Kidney glomerular epithelial cell (primary cell): ENCODE measurements at regions not wholly inside any gene's neighbourhood (a gene's known extent, or its start where the extent isn't known, plus 50 kb on each side); places are given as distances from the start of the nearest gene placed in this dataset.

Experiments
- DNase-seq: peaks from one replicate; lab custom pipeline; 2025; lab: John Stamatoyannopoulos, UW

DNA sequence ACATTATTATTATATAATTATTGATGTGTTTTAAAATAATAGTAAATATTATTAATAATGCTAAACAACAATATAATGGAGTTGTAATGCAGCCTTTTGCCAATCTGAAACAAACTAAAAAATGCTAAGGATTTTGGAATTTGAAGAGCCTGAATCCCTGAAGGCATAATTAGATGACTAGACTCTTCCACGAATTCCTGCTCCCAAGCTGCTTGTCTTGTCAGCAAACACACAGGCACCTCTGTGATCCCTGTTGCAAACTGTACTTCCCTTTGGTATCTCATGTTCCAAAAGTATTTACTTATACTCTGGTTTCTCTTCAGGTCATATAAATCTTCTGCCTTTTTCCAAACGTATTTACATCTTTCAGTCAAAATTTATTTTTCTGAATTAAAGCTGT is 1862.4 kb downstream of the OLFM4 start:
- no peak for DNase-seq

DNA sequence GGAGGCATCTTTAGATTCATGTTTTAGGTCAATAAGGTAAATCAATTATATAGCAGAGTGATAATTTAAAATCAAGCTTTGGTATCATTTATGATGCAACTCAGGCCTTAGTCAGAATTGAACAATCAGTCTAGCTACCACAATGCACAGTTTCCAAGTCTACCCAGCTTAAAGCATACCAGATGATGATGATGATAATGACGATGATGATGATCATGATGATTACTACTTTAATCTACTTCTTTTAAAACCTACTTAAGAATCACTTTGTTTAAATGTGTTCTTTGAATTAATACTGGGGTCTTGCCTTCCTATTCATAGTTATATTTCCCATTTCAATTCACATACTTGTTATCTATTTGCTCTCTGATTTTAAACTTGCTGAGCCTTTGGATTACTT is 1872.7 kb downstream of the OLFM4 start:
- no peak for DNase-seq

GRCh38 chr13:54912367-54912766 is 1883.8 kb downstream of the OLFM4 start:
- DNase-seq = no peak

GRCh38 chr13:54913668-54914067 is 1885.1 kb downstream of the OLFM4 start:
- DNase-seq = no peak

DNA sequence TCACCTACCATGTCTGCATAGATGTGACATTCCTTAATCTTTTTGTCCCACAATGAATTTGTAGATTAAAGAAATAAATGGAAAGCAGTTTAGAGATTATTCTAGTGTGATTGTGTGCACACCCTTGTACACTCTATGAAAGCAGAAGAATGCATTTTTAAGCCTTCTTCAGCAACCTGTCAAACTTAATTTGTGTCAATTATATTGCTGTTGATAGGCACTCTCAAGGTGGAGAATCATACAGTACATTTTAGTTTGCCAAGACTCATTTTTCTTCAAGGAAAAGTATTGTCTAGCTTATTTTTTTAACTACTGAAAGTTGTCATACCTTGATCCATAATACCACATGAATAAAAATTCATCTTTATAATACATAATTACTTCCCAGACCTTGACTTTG is 1898.9 kb downstream of the OLFM4 start:
- DNase-seq = no peak

- DNase-seq = no peak
Observed at GRCh38 chr13:54928071-54928470, 1899.5 kb downstream of the OLFM4 start.

DNA sequence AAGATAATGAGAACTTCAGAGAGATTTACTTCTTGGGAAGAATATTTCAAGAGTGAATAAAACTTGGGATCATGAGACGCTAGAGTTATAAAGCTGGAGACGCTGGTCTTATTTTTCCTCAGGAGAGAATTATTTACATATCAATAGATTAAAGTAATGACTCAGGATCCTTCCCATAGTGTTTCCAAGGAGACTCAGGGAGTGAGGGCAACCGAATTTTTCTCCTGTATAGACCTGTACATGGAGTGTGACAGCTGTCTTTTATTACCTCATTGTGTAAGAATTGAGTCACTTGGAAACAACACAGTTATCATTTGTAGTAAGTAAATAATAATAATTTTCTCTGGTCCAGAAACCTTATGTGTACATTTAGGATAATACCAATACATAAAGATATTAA is 1905.5 kb downstream of the OLFM4 start:
- DNase-seq = no peak

GRCh38 chr13:54945973-54946372 is 1917.4 kb downstream of the OLFM4 start:
- no peak for DNase-seq

DNA sequence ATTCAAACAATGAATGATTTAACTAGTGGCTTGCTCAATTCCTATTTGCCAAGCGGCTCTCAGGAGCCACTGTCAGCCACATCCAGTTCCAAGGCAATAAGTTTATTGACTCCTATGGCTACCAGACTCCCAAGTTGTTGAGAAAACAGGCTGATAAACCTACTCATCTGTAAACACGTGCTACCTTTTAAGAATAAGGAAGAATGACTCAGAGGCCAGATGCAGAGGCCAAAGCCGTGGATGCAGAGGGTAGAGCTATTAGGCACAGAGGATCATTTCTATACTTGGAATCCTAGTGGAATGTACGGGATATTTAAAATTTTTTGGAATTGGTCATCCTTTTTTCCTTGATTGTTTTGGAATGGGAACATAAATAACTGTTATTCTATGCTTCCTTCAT is 1921.1 kb downstream of the OLFM4 start:
- DNase-seq = no peak

GRCh38 chr13:54950546-54950945 is 1921.9 kb downstream of the OLFM4 start:
- DNase-seq = no peak

- DNase-seq = no peak
Observed at GRCh38 chr13:54953786-54954185, 1925.2 kb downstream of the OLFM4 start.

DNA sequence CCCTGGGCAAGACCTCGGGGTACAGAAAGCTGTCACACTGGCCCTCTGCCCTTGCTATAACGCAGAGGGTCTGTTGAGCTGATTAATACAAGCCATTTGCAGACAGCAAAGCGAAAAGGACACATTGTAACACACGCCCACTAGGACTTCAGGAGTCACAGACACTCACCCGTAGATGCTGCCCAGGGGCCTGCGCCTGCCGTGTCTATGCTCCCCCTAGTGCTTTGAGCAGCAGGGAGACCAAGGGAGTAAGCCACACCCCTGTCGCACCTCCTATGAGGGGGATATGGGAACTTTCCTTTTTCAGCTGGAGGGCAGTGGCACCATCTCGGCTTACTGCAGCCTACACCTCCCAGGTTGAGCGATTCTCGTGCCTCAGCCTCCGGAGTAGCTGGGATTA is 1930.2 kb downstream of the OLFM4 start:
- DNase-seq = no peak

DNA sequence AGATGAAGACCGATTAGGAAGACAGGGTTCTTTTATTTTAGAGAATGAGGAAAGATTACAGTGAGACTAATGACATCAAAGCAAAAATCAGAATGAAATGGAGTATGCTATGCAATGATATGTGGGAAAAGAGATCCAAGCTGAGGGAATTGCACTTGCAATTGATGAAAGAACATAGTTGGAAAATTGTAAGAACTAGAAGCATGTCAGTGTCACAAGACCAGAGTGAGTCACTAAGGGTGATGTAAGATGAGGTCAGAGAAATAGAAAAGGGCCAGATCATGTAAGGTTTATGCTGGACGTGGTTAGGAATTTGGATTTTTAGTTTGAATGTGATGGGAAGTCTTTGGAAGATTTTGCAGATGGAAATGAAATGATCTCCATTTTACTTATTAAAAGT is 1937.3 kb downstream of the OLFM4 start:
- no peak for DNase-seq

GRCh38 chr13:54972838-54973237 is 1944.2 kb downstream of the OLFM4 start:
- no peak for DNase-seq

DNA sequence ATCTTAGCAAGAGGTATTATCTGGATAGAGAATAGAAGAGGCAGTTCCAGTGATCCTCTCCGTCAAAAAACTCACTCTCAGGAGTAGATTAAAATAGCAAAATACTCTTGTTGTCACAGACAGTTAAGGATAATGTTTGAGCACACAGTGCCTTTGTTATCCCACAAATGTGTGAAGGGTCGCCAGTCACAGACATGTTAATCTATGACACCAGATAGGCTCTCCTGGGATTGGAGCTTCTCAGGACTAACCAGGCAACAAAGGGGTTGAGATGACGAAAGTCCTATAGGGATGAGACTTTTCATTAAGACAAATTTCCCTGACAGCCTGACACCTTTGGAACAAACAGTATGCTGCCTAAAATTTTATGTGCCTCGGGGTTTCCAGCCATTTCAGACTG is 1947.1 kb downstream of the OLFM4 start:
- no peak for DNase-seq

DNA sequence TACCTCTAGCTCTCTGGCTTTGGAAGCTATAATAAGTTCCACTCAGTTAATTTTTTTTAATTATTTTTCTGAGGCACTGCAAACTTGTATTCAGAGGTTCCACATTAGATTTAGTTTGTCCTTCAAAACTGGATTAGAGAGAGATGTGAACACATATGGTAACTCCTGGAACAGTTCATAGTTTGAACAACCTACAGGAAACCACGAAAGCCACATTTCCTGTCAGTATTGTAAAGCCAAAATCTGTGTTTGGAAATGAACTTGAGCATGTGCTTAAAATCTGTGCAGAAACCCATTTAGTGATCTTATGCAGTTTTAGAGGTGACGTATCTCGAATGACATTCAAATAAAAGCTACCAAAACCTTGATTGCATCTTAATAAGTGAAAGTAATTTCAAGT is 1952.0 kb downstream of the OLFM4 start:
- no peak for DNase-seq

DNA sequence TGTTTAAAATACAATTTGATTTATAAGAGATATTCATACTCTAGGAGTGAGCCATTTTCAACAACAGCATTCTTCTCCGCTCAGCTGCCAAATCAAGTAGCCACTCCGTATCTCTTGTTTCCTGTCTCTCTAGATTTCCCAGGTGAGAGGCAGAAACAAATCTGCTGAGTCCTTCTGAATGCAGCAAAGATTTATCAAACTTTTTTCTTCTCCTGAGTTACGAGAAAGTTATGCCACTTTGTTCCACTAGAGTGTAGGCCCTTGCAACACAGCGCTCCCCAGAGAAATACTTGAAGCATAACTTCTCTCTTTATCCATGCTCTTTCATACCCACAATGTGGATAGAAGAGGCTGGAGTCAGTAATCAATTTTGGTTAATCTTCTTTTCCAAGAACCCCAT is 1960.8 kb downstream of the OLFM4 start:
- no peak for DNase-seq

DNA sequence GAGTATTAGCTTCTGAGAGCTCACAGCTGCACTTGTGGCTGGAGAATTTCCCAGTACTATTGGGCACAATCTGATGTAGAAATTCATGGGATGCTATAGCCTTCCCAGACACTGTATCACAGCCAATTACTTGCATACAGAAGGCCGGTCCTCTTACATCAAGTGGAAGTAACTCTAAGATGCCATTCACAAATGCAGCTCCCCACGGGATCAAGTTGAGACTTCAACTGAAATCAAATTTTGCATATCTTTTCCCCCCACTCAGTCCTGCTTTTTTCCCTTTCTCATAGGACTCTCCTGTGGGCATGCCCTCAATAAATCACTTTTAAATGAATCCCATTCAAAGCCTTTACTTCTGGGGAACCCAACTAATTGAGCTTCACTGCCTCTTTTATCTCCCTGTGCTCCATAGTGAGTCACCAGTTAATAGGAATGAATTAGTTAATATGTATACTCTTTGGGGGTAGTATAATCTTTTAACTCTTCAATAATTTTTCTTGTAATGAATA is 1970.8 kb downstream of the OLFM4 start:
- no peak for DNase-seq

DNA sequence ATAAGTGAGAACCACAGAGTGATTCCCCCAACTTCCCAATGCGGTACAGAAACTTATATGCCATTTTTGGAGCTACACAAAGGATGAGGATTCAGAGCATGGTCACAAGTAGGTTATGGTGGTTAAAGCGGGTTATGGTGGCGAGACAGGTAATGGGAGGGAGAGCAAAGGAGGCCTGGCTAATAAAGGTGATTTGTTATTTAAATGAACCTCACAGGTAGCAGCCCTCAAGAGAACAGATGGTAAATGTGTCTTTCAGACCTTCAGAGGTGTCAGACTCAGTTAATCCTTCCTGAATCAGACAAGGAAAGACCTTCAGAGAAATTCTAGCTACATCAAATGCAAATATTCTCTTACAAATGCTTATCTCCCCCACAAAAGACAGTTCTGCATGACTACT is 1971.4 kb downstream of the OLFM4 start:
- DNase-seq = no peak

GRCh38 chr13:55000844-55001243 is 1972.2 kb downstream of the OLFM4 start:
- no peak for DNase-seq

- DNase-seq = no peak
Observed at GRCh38 chr13:55001881-55002280, 1973.3 kb downstream of the OLFM4 start.

GRCh38 chr13:55007681-55008080 is 1979.1 kb downstream of the OLFM4 start:
- DNase-seq = no peak

- no peak for DNase-seq
Observed at GRCh38 chr13:55013051-55013450, 1984.4 kb downstream of the OLFM4 start.

GRCh38 chr13:55029280-55029679 is 2000.7 kb downstream of the OLFM4 start:
- DNase-seq = no peak

DNA sequence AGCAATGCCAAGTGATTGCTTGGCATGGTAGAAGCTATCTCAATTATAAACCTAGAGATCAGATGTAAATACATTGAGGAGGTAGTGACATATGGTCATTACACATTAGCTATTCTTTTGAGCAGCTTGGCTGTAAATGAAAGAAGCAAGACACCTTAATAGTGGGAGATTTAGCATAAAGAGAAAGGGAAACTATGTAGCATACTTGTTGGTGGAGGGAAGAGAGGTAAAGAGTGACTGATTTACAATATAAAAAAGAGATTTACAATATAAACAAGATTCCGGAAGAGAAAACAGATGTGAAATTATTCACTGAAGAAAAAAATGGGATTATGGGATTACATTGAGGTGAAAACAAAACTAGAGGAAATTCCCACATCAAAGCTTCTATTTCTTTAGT is 2009.6 kb downstream of the OLFM4 start:
- DNase-seq = no peak
